ENCODE measurements at regions not wholly inside any gene's neighbourhood (a gene's known extent, or its start where the extent isn't known, plus 50 kb on each side); places are given as distances from the start of the nearest gene placed in this dataset.

DNA sequence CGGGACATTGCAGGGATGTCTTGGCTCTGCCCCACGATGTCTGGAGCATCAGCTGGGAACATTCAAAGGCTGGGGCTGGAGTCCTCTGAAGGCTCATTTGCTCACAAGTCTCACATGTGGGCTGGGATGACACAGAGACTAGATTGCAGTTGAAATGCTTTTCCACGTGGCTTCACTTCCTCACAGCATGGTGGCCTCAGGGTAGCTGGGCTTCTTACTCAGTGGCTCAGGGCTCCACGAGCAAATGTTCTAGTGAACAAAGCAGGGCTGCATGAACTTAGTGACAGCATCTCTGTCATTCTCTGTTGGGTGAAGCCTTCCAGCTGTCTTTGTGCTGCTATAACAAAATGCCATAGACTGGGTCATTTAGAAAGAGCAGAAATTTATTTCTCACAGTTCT is 247.0 kb upstream of the POU3F1 start:
- DNase-seq (ENCODE audit: low read depth) = no peak
- no peak overlapping the region for H3K4me3 ChIP-seq (ENCODE audit: low read depth, low read length)
- TF ChIP-seq, protein P1, sequence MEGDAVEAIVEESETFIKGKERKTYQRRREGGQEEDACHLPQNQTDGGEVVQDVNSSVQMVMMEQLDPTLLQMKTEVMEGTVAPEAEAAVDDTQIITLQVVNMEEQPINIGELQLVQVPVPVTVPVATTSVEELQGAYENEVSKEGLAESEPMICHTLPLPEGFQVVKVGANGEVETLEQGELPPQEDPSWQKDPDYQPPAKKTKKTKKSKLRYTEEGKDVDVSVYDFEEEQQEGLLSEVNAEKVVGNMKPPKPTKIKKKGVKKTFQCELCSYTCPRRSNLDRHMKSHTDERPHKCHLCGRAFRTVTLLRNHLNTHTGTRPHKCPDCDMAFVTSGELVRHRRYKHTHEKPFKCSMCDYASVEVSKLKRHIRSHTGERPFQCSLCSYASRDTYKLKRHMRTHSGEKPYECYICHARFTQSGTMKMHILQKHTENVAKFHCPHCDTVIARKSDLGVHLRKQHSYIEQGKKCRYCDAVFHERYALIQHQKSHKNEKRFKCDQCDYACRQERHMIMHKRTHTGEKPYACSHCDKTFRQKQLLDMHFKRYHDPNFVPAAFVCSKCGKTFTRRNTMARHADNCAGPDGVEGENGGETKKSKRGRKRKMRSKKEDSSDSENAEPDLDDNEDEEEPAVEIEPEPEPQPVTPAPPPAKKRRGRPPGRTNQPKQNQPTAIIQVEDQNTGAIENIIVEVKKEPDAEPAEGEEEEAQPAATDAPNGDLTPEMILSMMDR (IDR thresholded peaks at IDR 0.05; ENCODE audit: control insufficient read depth, extremely low read depth, insufficient read depth) = no peak

DNA sequence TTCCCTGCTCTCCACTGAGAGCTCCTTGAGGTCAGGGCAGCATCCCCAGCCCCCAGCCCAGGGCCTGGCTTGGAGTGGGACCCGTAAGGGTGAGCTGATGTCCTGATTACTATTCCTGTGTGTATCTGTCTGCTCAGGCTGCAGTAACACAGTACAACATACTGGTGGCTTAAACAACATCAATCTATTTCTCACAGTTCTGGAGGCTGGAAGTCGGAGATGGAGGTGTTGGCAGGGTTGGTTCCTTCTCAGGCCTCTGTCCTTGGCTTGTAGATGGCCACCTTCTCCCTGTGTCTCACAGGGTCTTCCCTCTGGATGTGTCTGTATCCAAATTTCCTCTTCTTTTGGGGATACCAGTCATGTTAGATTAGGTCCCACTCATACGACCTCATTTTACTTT is 246.4 kb upstream of the POU3F1 start:
- no peak overlapping the region for H3K4me3 ChIP-seq (ENCODE audit: low read depth, low read length)
- no peak for DNase-seq (ENCODE audit: low read depth)
- TF ChIP-seq, protein P1 (IDR thresholded peaks at IDR 0.05; ENCODE audit: control insufficient read depth, extremely low read depth, insufficient read depth) = no peak

- no peak for DNase-seq (ENCODE audit: low read depth)
- H3K4me3 ChIP-seq (ENCODE audit: low read depth, low read length) = no peak overlapping the region
- TF ChIP-seq, protein P1 (IDR thresholded peaks at IDR 0.05; ENCODE audit: control insufficient read depth, extremely low read depth, insufficient read depth) = no peak
Measured at GRCh38 chr1:38291906-38292521, 245.4 kb upstream of the POU3F1 start.

DNA sequence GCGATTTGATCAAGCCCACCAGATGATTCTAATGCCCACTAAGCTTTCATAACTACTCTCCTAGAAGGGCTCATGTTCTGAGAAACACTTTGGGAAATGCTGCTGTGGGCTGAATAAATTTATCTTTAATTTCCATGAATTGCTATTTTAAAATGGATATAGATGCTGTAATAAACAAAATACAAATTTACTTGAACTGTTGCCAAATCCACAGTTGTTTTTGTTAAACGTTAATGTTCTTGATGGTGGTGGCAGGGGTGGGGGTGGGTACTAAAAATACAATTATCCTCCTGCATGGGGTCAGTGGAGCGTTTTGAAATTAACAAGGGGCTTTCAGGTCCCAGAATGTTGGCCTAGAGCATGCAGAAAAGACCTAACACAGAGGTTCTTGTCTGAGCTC is 244.7 kb upstream of the POU3F1 start:
- TF ChIP-seq, protein P1 (IDR thresholded peaks at IDR 0.05; ENCODE audit: control insufficient read depth, extremely low read depth, insufficient read depth) = no peak
- H3K4me3 ChIP-seq (ENCODE audit: low read depth, low read length) = no peak overlapping the region
- DNase-seq (ENCODE audit: low read depth) = no peak

GRCh38 chr1:38289034-38289433 is 242.4 kb upstream of the POU3F1 start:
- DNase-seq (ENCODE audit: low read depth) = no peak
- no peak overlapping the region for H3K4me3 ChIP-seq (ENCODE audit: low read depth, low read length)
- TF ChIP-seq, protein P1 (IDR thresholded peaks at IDR 0.05; ENCODE audit: control insufficient read depth, extremely low read depth, insufficient read depth) = no peak

DNA sequence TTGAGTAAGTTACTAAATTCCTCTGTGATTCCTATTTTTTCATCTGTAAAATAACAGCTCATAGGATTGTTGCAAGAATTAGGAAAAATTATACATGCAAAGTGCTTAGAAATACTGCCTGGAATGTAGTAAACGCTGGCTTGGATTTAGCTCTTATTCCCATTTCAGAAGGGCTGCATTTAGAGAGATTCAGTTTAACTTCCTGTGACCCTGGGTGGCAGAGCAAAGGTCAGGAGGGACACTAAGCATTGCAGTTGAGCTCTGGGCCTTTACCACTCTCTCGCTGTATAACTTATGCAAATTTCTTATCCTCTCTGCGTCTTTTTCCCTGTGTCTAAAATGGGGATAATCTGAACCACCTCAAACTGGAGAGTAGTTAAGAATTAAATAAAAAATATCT is 241.0 kb upstream of the POU3F1 start:
- no peak overlapping the region for H3K4me3 ChIP-seq (ENCODE audit: low read depth, low read length)
- TF ChIP-seq, protein P1 (IDR thresholded peaks at IDR 0.05; ENCODE audit: control insufficient read depth, extremely low read depth, insufficient read depth) = no peak
- DNase-seq (ENCODE audit: low read depth) = no peak

GRCh38 chr1:38287036-38287435 is 240.4 kb upstream of the POU3F1 start:
- no peak overlapping the region for H3K4me3 ChIP-seq (ENCODE audit: low read depth, low read length)
- TF ChIP-seq, protein P1 (IDR thresholded peaks at IDR 0.05; ENCODE audit: control insufficient read depth, extremely low read depth, insufficient read depth) = no peak
- DNase-seq (ENCODE audit: low read depth) = no peak
